DMS153 treated with DMSO at 0.1 percent for 48 hours (cell line): ENCODE measurements at regions not wholly inside any gene's neighbourhood (a gene's known extent, or its start where the extent isn't known, plus 50 kb on each side); places are given as distances from the start of the nearest gene placed in this dataset.

ENCODE experiments used
- DNase-seq: peaks from one replicate; lab custom pipeline; 2025; ENCODE audit not compliant: unreplicated experiment; lab: John Stamatoyannopoulos, UW

DNA sequence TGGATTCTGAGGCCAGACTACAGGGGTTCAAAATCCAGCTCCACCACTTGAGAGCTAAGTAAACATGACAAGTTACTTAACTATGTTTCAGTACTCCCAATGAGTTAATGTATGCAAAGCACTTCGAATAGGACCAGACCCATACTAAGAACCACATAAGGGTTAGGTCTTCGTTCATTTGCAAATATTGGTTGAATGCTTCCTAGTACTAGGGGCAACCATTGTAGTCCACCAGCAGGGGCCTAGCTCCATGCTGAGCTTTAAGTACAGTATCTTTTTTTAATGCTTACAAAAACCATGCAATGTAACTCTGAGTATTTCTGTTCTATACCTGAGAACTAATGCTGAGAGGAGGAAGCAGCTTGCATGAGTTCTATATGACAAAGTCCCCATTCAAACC, 80.4 kb upstream of the PDE1C start:
- no peak for DNase-seq

DNA sequence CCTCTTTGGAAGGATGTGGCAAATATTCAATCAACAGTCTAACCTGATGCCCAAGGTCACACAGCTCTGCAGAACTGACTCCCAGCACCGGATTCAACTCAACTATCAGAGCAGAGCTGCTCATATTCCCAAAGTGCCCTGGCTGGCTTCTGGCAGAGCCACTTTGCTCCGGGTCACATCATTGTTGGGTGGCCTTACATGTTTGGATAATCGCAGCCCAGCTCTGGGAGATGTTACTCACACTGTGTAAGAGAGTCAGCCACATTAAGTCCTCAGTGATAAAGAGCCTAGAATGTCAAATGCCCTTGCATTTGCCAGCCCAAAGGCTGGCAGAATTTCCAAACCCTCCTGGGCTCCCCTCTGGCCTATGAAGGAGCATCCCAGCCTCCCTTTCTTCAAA, 79.8 kb upstream of the PDE1C start:
- DNase-seq = no peak

DNA sequence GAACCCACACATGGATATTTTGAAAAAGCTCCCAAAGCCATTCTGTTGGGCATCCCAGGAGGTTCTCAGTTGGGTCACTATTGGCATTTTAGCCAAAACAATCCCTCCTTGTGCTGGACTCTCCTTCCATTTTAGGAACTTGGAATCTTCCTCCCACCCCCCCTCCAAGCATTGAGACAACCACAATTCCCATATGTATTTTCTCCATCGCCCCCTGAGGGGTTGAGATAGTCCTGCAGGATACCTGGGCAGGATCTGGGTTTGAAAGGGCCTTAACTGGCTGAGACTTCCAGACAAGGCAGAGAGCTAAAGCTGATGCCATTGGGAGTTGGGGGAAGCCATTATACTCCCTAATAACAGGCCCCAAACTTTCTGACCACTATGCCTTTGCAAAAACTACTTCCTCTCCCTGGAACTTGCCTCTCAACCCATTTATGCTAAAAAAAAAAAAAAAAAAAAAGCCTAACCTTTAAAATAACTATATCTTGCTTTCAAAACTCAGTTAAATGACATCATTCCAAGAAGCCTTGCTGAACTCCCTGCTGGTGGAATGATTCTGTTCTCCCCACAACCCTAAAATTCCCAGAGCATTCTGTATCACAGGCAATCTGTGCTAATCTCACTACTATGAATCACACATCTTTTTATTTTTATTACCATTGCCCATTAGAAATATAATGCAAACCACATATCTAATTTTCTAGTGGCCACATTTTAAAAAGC, 77.5 kb upstream of the PDE1C start:
- no peak for DNase-seq

DNA sequence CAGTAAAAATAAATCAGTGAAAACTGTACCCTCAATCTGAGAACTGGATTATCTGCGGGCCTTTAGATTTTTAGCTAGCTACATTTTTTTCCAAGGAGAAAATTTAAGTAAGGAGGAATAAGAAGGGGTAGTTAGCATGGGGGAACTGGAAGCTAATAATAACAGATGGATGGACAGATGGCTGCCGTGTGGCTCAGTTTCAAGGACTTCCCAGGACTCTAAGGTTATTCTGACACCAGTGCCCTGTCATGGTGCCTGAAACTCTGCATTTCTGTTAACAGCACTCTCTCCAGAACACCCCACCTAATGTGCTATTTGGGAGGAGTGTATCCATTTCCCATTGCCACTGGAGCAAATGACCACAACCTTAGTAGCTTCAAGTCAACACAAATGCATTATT, 75.7 kb upstream of the PDE1C start:
- no peak for DNase-seq

DNA sequence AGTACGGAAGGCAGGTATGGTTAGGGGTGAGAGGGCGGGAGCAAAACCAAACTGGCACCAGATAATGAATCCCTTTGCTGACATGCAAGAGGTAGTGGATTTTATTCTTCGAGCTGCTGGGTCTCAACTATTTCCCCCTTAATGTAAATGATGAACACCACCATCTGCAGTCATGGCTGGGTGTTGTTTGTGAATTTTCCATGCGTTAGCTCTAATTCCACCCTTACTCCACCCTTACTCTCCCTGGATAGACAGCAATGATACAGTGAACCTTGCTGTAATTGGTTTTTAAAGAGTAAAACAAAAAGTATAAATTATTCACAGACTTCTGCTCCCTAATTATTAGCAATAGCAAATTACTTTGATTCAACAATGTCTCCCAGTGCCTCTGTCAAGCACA, 74.5 kb upstream of the PDE1C start:
- DNase-seq = no peak

DNA sequence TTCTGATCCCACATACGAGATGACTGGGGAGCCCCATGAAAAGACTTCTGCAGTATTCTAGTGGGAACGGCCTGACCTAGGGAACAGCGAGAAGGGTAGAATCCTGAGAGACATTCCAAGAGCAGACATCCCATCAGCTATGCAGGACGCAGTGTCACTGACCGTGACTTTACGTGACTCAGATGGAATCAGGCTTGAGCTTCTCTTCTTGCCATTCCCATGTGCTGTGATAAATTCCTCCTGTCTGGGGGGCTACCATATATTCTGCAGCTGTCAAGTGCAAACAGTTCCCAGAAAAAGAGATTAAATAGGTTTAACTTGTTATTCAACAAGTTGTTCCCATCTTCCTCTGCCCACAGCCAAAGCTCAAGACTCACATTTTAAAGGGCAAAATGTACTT, 73.1 kb upstream of the PDE1C start:
- DNase-seq = no peak

DNA sequence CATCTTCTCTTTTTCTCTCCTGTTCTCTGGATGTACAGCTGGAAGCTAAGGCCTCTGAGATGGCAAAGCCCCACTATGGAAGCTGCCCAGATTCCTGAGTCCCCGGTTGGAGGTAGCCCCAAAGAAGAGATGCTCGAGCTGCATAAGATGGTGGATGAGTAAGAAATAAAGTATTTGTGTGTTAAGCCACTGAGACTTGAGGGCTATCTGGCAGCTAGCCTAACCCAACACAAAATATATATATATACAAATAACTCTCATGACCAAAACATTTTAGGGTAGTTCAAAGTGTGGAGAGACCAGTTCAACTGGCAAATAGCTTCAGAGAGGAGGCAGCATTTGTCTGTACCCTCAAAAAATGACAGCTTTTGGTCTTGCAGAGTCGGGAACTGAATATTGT, 72.4 kb upstream of the PDE1C start:
- no peak for DNase-seq

DNA sequence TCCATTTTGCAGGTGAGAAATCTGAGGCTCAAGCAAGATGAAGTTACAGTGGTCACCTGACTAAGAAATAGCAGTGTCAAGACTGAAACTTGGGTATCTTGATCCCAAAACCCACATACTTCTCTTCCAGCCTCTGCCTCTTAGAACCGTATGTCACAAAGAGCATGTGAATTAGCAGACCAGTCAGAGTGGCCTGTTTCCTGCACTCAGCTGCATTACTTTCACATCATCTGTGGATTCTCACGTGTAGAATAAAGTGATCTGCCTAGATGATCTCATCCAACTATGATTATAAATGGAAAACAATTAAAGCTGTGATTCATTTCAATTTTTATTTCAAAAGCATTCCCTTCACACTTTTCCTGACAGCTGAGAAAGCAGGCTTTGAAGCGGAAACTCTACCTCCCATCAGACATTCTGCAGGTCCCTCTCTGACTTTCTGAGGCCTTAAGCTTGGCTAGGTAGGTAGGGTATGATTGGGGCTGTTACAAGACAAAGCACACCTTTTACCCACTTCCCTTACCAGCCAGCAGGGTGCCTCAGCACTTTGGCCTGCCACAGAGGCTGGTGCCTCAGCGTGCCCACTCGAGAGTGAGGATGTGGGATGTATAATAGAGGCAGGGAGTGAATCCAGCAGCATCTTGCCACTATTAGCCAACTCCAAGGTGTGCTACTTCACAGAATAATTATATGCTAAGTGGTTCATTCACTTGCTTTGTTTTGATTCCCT, 70.2 kb upstream of the PDE1C start:
- DNase-seq = no peak

DNA sequence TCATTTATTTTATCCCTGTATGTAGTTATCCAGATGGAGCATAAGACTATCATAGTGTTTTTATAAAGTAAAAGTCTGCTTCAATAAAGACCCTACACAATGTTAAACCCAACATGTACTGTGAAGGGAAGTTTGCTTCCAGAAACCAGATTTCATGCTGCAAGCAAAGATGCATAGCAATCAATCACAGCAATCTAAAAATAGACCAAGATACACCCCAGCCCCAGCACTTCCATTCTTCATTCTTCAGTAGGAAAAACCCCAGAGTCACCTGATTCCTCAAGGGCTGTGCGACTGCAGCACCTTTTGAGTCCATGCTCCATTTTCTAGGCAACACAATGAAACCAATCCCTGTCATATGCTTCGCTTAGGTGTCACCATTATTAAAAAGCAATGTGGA, 66.9 kb upstream of the PDE1C start:
- DNase-seq = no peak

DNA sequence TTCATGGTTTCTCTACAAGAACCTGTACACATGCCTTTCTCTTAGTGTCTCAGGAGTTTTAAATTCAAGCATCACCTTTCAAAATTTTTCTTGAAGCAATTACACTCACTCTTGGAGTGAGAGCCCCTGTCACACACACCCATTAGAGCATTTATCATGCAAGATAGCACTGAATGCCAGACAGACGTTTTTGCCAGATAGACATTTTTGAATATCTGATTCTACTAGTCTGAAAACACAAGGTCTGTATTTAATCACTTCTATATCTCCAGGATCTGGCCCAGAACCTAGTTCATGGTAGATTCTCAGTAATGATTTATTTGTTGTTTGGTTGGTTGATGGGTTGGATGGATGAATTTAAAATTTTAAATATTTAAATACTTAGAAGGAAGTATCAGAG, 60.9 kb upstream of the PDE1C start:
- no peak for DNase-seq

DNA sequence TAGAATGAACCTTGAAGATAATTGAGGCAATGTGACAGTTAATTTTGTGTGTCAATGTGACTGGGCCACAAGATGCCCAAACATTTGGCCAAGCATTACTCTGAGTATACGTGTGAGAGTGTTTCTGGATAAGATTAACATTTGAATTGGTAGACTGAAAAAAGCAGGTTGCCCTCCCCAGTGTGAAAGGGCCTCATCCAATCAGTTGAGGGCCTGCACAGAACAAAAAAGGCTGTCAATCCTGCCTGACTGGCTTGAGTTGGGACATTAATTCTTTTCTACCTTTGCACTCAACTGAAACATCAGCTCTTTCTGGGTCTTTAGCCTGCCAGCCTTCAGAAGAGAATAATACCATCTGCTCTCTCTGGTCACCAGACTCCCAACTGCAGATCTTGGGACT, 56.6 kb upstream of the PDE1C start:
- DNase-seq = no peak
